GM08714 (cell line): ENCODE measurements at regions not wholly inside any gene's neighbourhood (a gene's known extent, or its start where the extent isn't known, plus 50 kb on each side); places are given as distances from the start of the nearest gene placed in this dataset.
"Not testable (repeated sequence)": the region's sequence is repeated elsewhere in the genome, so short reads cannot be mapped to it uniquely, and the experiment has no call there.

Source experiments
- H3K4me3 ChIP-seq: fragments of 200-500 bp; sonication (Bioruptor generic); 2 replicates; pipeline ENCODE4 v1.5.1; 2014; ENCODE audit warnings: mild to moderate bottlenecking, low read length, inconsistent platforms
- ZNF274 ChIP-seq: IDR thresholded peaks from 2 replicates; pipeline ENCODE4 v1.6.1; 2012; ENCODE audit warnings: mild to moderate bottlenecking, low read depth, low read length

DNA sequence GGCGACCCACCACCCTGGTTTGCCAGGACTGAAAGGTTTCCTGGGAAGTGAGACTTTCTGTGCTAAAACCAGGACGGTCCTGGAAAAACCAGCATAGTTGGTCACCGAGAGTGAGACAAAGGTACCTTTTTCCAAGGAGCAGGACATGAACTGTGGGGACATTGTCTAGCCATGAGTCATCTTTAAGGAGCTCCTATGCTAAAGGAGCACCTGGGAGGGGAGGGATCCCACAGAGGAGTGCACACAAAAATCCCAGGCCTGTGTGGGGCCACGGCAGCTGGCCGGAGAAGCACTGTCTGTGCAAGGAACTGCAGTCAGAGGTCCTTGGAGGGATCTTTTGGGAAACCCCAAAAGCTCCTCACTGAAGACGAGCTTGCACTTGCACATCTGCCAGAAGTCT, 109.1 kb upstream of the PLEKHG1 start:
- TF ChIP-seq ZNF274 = no peak
- no peak overlapping the region for H3K4me3 ChIP-seq

DNA sequence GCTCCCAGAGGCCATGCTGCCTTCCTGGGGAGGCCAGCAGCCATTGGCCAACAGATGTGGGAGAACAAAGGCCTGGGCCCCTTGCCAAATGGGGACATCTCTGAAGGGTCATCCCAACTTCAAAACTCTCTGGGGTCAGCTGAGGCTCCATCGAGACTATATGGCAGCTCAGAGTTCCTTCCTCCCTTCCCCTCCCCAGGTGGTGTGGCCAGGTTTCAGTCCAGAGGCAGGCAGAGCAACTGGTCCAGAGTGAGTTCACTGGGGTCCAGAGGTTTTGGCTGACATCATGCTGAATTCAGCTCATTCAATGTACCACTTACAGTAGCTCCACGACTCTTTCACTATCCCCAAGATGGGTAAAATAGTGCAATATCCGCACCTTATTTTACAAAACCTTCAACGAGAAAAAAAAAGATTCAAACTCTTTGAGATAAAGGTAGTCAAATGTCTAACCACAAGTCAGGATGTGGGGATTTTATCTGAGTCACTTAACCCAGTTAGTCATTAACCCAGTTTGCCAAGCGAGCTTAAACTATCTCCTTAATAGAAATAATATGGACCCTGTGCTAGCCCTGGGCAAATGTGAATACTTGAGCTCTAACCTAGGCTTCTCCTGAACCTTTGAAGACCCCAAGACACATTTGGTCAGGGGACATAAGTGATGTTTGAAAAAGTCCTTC, 108.4 kb upstream of the PLEKHG1 start:
- no peak for TF ChIP-seq ZNF274
- peak overlapping the region; percentile 55; the same call in 1 of the 2 replicates for H3K4me3 ChIP-seq

DNA sequence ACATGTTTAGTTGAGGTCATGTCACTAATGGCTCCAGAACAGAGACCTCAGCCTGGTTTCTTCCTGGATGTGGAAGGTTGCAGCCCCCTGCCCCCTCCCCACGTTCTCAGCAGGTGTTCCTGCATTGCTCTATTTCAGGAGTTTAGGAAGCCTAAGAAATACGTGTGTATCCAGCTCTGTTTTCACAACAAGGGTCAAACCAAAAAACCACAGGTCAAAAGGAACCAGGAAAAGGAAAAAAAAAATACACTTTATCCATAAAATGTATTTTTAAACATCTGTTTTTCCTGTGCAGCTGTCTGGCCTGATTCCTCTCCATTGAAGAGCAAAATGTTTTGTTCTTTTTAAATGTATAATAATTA, 107.9 kb upstream of the PLEKHG1 start:
- peak overlapping the region; percentile 55; the same call in 1 of the 2 replicates for H3K4me3 ChIP-seq
- no peak for TF ChIP-seq ZNF274

DNA sequence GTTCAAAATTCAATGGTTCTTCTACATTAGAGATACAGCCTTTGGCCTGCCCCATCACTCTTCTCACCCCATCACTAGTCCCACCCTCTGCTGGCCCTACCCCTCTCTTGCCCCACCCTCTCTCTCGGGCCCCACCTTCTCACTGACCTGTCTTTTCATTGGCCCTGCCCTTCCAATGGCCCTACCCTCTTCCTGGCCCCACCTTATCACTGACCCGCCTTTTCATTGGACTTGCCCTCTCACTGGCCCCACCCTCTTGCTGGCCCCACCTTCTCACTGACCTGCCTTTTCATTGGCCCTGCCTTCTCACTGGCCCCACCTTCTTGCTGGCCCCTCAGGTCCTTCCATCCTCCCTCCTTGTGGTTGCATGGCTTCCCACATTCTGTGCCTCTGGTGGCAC, 107.2 kb upstream of the PLEKHG1 start:
- TF ChIP-seq ZNF274 = no peak
- no peak overlapping the region for H3K4me3 ChIP-seq

DNA sequence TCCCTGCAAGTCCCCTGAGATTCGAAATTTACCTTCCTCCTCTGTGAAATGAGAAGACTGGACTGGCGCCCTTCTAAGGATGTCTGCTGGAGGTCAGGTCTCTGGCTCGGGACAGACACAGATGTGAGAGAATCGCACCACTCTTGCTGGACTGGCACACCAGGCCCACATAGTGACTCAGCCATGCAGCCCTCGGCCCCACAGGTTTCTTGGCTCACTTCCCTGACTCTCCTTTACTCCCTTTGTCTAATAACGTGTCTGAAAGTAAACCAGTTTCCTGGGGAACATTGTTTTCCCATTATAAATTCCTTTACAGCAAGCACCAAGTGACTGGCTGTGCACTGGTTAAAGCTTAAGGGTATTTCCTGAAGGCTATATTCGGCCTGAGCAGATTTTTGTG, 106.7 kb upstream of the PLEKHG1 start:
- TF ChIP-seq ZNF274 = no peak
- H3K4me3 ChIP-seq = no peak overlapping the region

DNA sequence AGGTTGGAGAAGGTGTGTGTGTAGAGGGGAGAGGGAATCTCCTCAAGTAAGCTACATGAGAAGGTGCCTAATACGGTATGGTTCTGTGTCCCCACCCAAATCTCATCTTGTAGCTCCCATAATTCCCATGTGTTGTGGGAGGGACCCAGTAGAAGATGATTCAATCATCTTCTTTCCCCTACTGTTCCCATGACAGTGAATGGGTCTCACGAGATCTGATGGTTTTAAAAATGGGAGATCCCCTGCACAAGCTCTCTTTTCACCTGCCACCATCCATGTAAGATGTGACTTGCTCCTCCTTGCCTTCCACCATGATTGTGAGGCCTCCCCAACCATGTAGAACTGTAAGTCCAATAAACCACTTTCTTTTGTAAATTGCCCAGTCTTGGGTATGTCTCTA, 106.1 kb upstream of the PLEKHG1 start:
- H3K4me3 ChIP-seq = not testable (repeated sequence)

DNA sequence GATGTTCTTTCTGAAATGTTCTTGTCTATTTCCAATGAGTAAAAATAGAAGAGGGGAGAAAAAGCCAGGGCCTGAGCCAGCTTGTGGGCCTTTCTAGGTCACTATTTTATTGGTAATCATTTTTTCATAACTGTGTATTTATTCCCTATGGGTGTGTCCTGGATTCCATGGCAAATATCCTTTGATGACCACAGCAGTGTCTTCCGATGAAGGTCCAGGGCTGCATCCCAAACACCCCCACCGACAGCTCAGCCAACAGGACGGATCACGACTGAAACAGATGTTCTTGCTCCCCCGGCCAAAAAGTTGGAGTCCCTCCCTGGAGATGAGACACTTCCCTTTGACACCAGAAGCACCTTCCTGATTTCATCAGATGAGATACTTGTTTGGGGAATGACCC, 105.4 kb upstream of the PLEKHG1 start:
- H3K4me3 ChIP-seq = no peak overlapping the region
- no peak for TF ChIP-seq ZNF274

DNA sequence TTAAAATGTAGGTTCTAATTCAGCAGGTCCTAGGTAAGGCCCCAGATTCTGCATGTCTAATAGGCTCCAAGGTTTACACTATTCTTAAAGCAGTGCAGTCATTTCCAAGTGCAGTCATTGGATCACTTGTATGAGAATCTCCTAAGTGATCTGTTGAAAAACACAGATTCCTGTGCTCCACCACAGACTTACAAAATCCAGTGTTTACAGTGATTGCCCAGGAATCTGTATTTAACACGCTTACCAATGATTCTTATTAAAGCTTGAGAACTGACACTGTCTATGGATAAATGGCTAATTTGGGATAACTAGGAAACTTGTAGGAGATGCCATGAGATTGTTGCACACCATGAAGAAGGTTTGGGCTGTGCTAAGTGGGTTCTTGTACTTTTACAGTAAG, 104.6 kb upstream of the PLEKHG1 start:
- no peak overlapping the region for H3K4me3 ChIP-seq
- no peak for TF ChIP-seq ZNF274

DNA sequence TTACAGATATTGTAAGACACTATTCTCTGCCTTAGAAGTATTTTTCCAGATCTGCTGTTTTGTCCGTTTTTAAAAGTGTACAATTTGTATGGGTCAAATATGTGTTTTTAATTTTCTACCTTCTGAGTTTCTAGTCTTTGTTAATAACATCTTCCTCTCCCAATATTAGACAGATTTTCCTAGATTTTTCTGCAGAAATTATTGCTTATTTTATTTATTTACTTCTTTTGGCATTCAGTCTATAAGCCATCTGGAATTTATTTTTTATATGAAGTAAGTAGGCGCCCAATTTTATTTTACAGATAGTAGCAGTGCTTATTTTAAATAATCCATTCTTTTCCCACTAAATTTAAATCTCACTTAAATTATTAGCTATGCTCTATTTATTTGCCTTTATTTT, 103.1 kb upstream of the PLEKHG1 start:
- H3K4me3 ChIP-seq = no peak overlapping the region
- no peak for TF ChIP-seq ZNF274

DNA sequence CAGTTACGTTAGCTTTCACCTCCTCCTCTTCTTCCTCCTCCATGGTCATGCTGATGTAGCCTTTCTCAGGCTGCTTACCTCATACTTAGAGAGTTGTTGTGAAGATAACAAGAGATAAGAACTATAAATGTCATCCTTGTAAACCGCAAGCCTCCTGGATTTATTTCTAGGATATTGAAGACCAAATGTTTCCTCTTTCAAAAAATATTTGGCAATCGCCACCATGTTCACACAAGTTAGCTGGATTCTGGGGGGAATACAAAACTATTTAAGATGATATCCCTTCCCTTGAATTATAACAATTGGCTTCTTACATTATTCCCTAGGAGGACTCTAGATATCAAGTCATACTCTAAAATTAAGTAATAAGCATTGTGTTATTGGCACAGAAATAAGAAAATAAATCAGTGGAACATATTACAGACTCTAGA, 99.8 kb upstream of the PLEKHG1 start:
- no peak overlapping the region for H3K4me3 ChIP-seq
- no peak for TF ChIP-seq ZNF274

DNA sequence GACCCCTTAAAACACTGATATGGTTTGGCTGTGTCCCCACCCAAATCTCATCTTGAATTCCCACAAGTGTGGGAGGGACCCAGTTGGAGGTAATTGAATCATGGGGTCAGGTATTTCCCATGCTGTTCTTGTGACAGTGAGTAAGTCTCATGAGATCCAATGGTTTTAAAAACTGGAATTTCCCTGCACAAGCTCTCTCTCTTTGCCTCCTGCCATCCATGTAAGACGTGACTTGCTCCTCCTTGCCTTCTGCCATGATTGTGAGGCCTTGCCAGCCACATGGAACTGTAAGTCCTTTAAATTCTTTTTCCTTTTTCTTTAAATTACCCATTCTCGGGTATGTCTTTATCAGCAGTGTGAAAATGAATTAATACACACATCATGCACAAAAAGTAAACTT, 99.1 kb upstream of the PLEKHG1 start:
- not testable (repeated sequence) for H3K4me3 ChIP-seq

DNA sequence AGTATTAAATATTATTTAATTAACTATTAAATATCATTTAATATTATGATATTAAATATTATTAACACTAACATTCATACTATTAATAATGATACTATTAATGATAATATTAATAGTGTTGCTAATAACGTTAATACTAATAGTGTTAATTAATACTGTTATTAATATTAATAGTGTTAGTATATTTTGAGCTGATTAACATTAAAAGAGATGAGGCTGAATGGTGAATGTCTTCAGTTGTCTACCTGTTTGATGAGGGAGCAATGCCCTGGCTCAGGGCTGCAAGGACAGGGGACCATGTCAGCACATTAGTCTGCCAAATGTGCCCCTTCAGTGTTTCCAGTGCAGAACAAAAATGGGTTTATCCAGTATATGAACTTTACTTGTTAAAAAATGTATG, 96.6 kb upstream of the PLEKHG1 start:
- no peak overlapping the region for H3K4me3 ChIP-seq
- no peak for TF ChIP-seq ZNF274

DNA sequence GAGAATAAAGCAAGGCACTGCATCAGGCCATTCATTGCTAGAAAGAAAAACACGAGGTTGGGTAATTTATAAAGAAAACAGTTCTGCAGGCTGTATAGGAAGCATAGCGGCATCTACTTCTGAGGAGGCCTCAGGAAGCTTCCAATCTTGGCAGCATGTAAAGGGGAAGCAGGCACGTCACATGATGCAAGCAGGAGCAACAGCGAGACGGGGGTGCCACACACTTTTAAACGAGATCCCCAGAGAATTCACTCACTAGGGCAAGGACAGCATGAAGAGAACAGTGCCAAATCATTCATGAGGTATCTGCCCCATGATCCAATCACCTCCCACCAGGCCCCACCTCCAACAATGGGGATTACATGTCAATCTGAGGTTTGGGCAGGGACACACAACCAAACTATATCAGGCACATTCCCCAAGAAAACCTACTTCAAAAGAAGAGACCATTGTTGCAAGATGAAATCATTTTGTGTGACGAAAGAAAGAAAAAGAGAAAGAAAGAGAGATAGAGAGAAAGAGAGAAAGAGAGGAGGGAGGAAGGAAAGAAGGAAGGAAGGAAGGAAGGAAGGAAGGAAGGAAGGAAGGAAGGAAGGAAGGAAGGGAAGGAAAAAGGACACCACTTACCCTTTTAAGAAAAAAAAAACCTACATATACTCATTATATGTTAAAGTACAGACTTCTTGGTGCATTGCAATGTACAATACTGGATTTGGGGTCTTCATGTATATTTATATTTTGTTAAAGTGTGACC, 95.9 kb upstream of the PLEKHG1 start:
- TF ChIP-seq ZNF274 = no peak
- no peak overlapping the region for H3K4me3 ChIP-seq

DNA sequence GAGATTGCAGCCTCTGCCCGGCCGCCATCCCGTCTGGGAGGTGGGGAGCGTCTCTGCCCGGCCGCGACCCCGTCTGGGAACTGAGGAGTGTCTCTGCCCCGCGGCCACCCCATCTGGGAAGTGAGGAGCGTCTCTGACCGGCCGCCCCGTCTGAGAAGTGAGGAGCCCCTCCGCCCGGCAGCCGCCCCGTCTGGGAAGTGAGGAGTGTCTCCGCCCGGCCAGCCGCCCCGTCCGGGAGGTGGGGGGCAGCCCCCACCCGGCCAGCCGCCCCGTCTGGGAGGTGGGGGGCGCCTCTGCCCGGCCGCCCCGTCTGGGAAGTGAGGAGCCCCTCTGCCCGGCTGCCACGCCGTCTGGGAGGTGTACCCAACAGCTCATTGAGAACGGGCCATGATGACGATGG, 92.3 kb upstream of the PLEKHG1 start:
- not testable (repeated sequence) for H3K4me3 ChIP-seq

DNA sequence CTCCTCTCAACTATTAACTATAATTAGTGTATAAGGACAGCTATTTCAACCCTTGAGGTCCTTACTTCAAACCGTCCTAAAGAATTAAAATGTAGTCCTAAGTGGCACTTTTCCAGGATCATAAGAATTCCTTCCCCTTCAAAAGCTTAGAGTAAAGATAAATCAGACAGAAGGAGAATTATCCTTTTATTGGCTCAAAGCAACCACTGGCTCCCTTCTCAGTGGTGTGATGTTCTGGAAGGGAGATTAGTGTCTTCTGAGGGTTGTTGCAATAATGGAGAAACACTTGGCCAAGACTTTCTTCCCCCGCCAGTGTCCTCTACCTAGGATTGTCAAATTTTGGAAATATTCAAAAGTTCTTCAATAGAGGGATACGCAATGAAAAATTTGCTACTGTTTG, 89.1 kb upstream of the PLEKHG1 start:
- no peak for TF ChIP-seq ZNF274
- no peak overlapping the region for H3K4me3 ChIP-seq

DNA sequence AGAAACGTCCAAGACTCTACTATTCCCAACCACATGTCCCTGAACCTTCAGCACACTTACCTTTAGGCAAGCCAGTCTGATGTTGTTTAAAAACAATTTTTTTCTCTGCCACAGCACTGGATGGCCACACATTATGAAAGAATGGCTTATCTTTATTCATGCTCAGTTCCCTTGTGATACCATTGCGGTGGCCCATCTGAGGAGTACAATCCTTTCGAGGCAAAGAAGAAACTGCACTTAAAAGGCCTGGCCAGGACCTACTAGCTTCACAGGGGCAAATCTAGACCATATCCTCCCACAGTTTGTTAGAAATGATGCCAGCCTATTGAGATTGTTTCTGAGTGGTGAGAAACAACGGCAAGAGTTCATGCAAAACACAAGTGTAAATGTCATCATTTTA, 88.4 kb upstream of the PLEKHG1 start:
- no peak for TF ChIP-seq ZNF274
- no peak overlapping the region for H3K4me3 ChIP-seq
